ENCODE measurements at regions not wholly inside any gene's neighbourhood (a gene's known extent, or its start where the extent isn't known, plus 50 kb on each side); places are given as distances from the start of the nearest gene placed in this dataset.

DNA sequence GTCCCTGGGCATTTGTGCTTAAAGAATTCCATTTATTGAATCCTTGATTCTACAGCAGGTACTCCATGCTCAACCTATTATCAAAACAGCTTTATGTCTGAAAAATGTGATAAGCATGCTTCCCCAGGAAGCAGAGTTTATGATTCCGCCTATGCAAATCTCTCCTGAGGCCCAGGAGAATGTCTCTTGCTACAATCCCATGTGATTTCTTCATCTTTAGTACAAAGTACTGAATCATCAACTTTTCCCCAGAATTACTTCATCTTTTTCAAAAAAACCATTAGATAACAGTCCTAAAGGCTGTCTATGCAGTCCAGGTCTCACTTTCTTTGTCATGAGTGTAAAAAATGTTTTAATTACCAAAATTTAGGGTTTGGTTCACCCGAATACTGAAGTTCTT is 130.2 kb upstream of the ADAMTSL1 start:
- no peak overlapping the region for H3K9ac ChIP-seq (ENCODE audit: low read length)
- H3K36me3 ChIP-seq (ENCODE audit: insufficient read depth, low read length) = no peaks in the 10 kb centered on the region
- H3K9me3 ChIP-seq (ENCODE audit: insufficient read depth, low read depth, low read length) = no peaks in the 10 kb centered on the region
- H3K4me3 ChIP-seq (ENCODE audit: insufficient read depth, low read depth, low read length) = no peak overlapping the region
- no peak overlapping the region for H3K4me2 ChIP-seq (ENCODE audit: low read length)
- no peaks in the 10 kb centered on the region for H3K79me2 ChIP-seq (ENCODE audit: insufficient read depth, low read length)
- FAIRE-seq (peak; percentile 52), DNase-seq (ENCODE audit: low read depth) (peak; percentile 47)
- H3K4me1 ChIP-seq (ENCODE audit: insufficient read depth, low read length) = peaks cover 5% of the 10 kb centered on the region
- TF ChIP-seq EZH2 (IDR thresholded peaks at IDR 0.05; ENCODE audit: insufficient read depth, low read length) = no peak
- TF ChIP-seq, protein P1, sequence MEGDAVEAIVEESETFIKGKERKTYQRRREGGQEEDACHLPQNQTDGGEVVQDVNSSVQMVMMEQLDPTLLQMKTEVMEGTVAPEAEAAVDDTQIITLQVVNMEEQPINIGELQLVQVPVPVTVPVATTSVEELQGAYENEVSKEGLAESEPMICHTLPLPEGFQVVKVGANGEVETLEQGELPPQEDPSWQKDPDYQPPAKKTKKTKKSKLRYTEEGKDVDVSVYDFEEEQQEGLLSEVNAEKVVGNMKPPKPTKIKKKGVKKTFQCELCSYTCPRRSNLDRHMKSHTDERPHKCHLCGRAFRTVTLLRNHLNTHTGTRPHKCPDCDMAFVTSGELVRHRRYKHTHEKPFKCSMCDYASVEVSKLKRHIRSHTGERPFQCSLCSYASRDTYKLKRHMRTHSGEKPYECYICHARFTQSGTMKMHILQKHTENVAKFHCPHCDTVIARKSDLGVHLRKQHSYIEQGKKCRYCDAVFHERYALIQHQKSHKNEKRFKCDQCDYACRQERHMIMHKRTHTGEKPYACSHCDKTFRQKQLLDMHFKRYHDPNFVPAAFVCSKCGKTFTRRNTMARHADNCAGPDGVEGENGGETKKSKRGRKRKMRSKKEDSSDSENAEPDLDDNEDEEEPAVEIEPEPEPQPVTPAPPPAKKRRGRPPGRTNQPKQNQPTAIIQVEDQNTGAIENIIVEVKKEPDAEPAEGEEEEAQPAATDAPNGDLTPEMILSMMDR (IDR thresholded peaks at IDR 0.05; ENCODE audit: insufficient read depth, low read depth, low read length) = no peak
- H4K20me1 ChIP-seq (ENCODE audit: insufficient read depth, low read length) = no peaks in the 10 kb centered on the region
- H3K36me3 Mint-ChIP-seq (ENCODE audit: low read depth, unreplicated experiment) = no peaks in the 10 kb centered on the region
- H3K27me3 Mint-ChIP-seq (ENCODE audit: low read depth, unreplicated experiment) = no peaks in the 10 kb centered on the region
- no peak overlapping the region for H2AFZ ChIP-seq (ENCODE audit: low read depth, low read length)
- peaks cover 4% of the 10 kb centered on the region for H3K9me3 Mint-ChIP-seq (ENCODE audit: unreplicated experiment)
- H3K4me1 Mint-ChIP-seq (ENCODE audit: low read depth, unreplicated experiment) = peaks cover 9% of the 10 kb centered on the region
- H3K27me3 ChIP-seq (ENCODE audit: insufficient read depth, low read length) = no peaks in the 10 kb centered on the region
- H3K27ac Mint-ChIP-seq (ENCODE audit: unreplicated experiment) = no peak overlapping the region
- no peak overlapping the region for H3K4me3 Mint-ChIP-seq (ENCODE audit: unreplicated experiment)
- H3K27ac ChIP-seq (ENCODE audit: low read depth, low read length) = no peak overlapping the region

DNA sequence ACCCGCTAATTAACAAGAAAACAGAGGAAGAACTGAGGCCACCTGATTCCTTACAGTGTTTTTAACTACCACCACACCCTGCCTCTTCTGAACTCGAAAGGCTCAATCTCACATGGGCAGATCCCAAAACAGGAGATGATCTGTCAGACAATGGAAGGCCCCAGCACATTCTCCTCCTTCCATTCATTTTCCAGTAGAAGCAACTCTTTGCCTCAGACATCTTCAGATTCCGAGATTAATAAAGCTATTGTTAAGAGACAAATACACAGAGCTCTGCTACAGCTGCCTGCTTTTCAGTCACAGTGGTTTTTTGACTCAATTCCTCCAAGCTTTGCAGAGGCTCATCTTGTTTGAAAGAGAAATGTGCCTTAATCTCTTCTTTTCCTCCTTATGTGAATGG is 127.2 kb upstream of the ADAMTSL1 start:
- no peak overlapping the region for H3K9ac ChIP-seq (ENCODE audit: low read length)
- TF ChIP-seq, protein P1 (IDR thresholded peaks at IDR 0.05; ENCODE audit: insufficient read depth, low read depth, low read length) = no peak
- TF ChIP-seq EZH2 (IDR thresholded peaks at IDR 0.05; ENCODE audit: insufficient read depth, low read length) = no peak
- Mint-ChIP-seq H3K36me3 (ENCODE audit: low read depth, unreplicated experiment) (no peaks in the 10 kb centered on the region), H3K4me1 (ENCODE audit: low read depth, unreplicated experiment) (peaks cover 9% of the 10 kb centered on the region), H3K4me3 (ENCODE audit: unreplicated experiment) (no peak overlapping the region), H3K9me3 (ENCODE audit: unreplicated experiment) (no peaks in the 10 kb centered on the region), H3K27me3 (ENCODE audit: low read depth, unreplicated experiment) (no peaks in the 10 kb centered on the region), H3K27ac (ENCODE audit: unreplicated experiment) (no peak overlapping the region)
- no peaks in the 10 kb centered on the region for H3K27me3 ChIP-seq (ENCODE audit: insufficient read depth, low read length)
- H3K4me3 ChIP-seq (ENCODE audit: insufficient read depth, low read depth, low read length) = no peak overlapping the region
- H2AFZ ChIP-seq (ENCODE audit: low read depth, low read length) = no peak overlapping the region
- H3K9me3 ChIP-seq (ENCODE audit: insufficient read depth, low read depth, low read length) = no peaks in the 10 kb centered on the region
- H3K36me3 ChIP-seq (ENCODE audit: insufficient read depth, low read length) = no peaks in the 10 kb centered on the region
- no peaks in the 10 kb centered on the region for H3K79me2 ChIP-seq (ENCODE audit: insufficient read depth, low read length)
- no peak for DNase-seq (ENCODE audit: low read depth)
- no peak overlapping the region for H3K27ac ChIP-seq (ENCODE audit: low read depth, low read length)
- peaks cover 5% of the 10 kb centered on the region for H3K4me1 ChIP-seq (ENCODE audit: insufficient read depth, low read length)
- no peak for FAIRE-seq
- no peaks in the 10 kb centered on the region for H4K20me1 ChIP-seq (ENCODE audit: insufficient read depth, low read length)
- no peak overlapping the region for H3K4me2 ChIP-seq (ENCODE audit: low read length)

DNA sequence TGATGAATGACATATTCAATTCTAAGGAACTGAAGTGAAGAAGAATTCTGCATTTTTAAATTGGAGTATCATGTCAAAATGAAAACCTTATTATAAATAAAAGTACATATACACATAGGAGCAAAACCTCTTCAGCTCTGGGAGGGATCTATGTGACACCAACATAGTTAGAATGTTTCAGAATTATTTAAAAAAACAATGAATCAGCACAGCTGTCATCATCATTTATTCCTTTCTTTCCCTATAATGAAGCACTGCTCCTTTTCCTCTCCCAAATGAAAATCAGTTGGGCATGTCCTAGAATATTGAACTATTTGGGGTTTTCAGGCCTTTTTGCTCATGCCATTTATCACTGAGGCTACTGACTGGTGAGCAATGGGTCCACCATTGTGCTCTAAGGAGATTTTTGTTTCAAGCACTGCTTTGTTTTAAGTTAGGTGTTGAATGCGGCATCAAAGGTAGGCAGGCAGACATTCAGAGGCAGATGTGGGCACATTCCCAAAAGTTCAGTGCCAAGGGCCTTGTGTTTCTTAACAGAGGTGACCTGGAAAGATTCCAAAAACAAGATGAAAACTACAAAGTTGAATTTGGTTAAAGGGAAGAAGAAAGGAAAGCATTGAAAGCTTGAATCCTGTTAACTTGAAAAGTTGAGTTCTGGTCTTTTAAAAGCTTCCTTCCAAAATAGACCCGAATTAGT is 126.4 kb upstream of the ADAMTSL1 start:
- Mint-ChIP-seq H3K27ac (ENCODE audit: unreplicated experiment) (no peak overlapping the region), H3K36me3 (ENCODE audit: low read depth, unreplicated experiment) (no peaks in the 10 kb centered on the region), H3K4me3 (ENCODE audit: unreplicated experiment) (no peak overlapping the region), H3K4me1 (ENCODE audit: low read depth, unreplicated experiment) (peaks cover 9% of the 10 kb centered on the region), H3K9me3 (ENCODE audit: unreplicated experiment) (no peaks in the 10 kb centered on the region), H3K27me3 (ENCODE audit: low read depth, unreplicated experiment) (no peaks in the 10 kb centered on the region)
- H3K27ac ChIP-seq (ENCODE audit: low read depth, low read length) = no peak overlapping the region
- no peaks in the 10 kb centered on the region for H3K9me3 ChIP-seq (ENCODE audit: insufficient read depth, low read depth, low read length)
- H3K27me3 ChIP-seq (ENCODE audit: insufficient read depth, low read length) = no peaks in the 10 kb centered on the region
- H3K4me2 ChIP-seq (ENCODE audit: low read length) = peak overlapping the region; percentile 10
- DNase-seq (ENCODE audit: low read depth) (peak; percentile 16), FAIRE-seq (no peak)
- H4K20me1 ChIP-seq (ENCODE audit: insufficient read depth, low read length) = no peaks in the 10 kb centered on the region
- H2AFZ ChIP-seq (ENCODE audit: low read depth, low read length) = peak overlapping the region; percentile 29
- no peaks in the 10 kb centered on the region for H3K79me2 ChIP-seq (ENCODE audit: insufficient read depth, low read length)
- H3K4me1 ChIP-seq (ENCODE audit: insufficient read depth, low read length) = peaks cover 5% of the 10 kb centered on the region
- TF ChIP-seq, protein P1 (IDR thresholded peaks at IDR 0.05; ENCODE audit: insufficient read depth, low read depth, low read length) = no peak
- no peak for TF ChIP-seq EZH2 (IDR thresholded peaks at IDR 0.05; ENCODE audit: insufficient read depth, low read length)
- H3K9ac ChIP-seq (ENCODE audit: low read length) = no peak overlapping the region
- H3K36me3 ChIP-seq (ENCODE audit: insufficient read depth, low read length) = no peaks in the 10 kb centered on the region
- no peak overlapping the region for H3K4me3 ChIP-seq (ENCODE audit: insufficient read depth, low read depth, low read length)

All from astrocyte (in vitro differentiated cells and primary cell).